ENCODE measurements at regions not wholly inside any gene's neighbourhood (a gene's known extent, or its start where the extent isn't known, plus 50 kb on each side); places are given as distances from the start of the nearest gene placed in this dataset.

GRCh38 chr5:56478062-56478461, 244.9 kb upstream of the ANKRD55 start:
- TF ChIP-seq EZH2 (IDR thresholded peaks at IDR 0.05; ENCODE audit: low read length, missing control alignments): no peak
- no peak for TF ChIP-seq CTCF (conservative IDR thresholded peaks at IDR 0.05 in 1 of 2, IDR thresholded peaks at IDR 0.05 in 1 of 2; ENCODE audit: low read depth in 1 of 2, low read length in 2 of 2)

All from fibroblast of lung (primary cell).